Ovary (tissue), 7 donors: ENCODE measurements at regions not wholly inside any gene's neighbourhood (a gene's known extent, or its start where the extent isn't known, plus 50 kb on each side); places are given as distances from the start of the nearest gene placed in this dataset.

ENCODE experiments used
- DNase-seq, 5 donors: peaks; one replicate each; pipeline ENCODE4 v3.0.0-alpha.2; 2019 to 2020
- H3K27ac ChIP-seq, 2 donors: fragments of 200-600 bp; one replicate each; pipeline versions ENCODE4 v1.5.1 to v1.8.0; 2019 to 2022
- H3K27me3 ChIP-seq: fragments of 200-600 bp; one replicate; pipeline ENCODE4 v1.8.0; 2022
- H3K36me3 ChIP-seq: fragments of 200-600 bp; sonication (generic); one replicate; pipeline ENCODE4 v1.5.1; 2019
- H3K4me1 ChIP-seq: one replicate; pipeline ENCODE4 v1.8.1; 2013; ENCODE audit warnings: mild to moderate bottlenecking, moderate library complexity; ENCODE audit not compliant: insufficient read depth
- H3K4me3 ChIP-seq: fragments of 200-600 bp; sonication (generic); one replicate; pipeline ENCODE4 v1.5.1; 2017
- H3K9me3 ChIP-seq, 2 donors: fragments of 200-600 bp in 1 of 2; sonication (generic) in 1 of 2; one replicate each; pipeline versions ENCODE4 v1.5.1 to v1.8.1; 2013 to 2019; ENCODE audit warnings: mild to moderate bottlenecking in 1 of 2, moderate library complexity in 1 of 2
- EP300 ChIP-seq: sonication (generic); formaldehyde crosslinking; IDR thresholded peaks from one replicate; pipeline ENCODE4 v1.6.1; 2017; ENCODE audit warnings: antibody characterized with exemption
- POLR2A ChIP-seq: fragments of 450-650 bp; IDR thresholded peaks from one replicate; pipeline ENCODE4 v1.6.1; 2017; ENCODE audit warnings: antibody characterized with exemption, mild to moderate bottlenecking, moderate library complexity
- WGBS, 3 donors: extraction: QIAGEN DNeasy Blood & Tissue Kit in 1 of 3; methylation state at CpG; one replicate each; pipeline versions ENCODE4 v1.1.5 to v1.1.7; 2013 to 2017; 5-methylcytosine and 5-hydroxymethylcytosine counted together
- intact Hi-C, 4 donors: fragments of 100-400 bp; cut with DNase I; formaldehyde crosslinking; loops; one replicate each; pipeline versions ENCODE4 v1.11.0 to v1.15.1; 2022 to 2023
- TF ChIP-seq, protein P1 (sequence below), 3 donors: fragments of 450-650 bp in 2 of 3; fragments of 200-600 bp in 1 of 3; IDR thresholded peaks; one replicate each; pipeline versions ENCODE4 v1.5.1 to v1.8.0; 2016 to 2022; ENCODE audit warnings: antibody characterized with exemption in 3 of 3, mild to moderate bottlenecking in 1 of 3
- donor health status: DM: no; HTN: no; CAD: no; lungs with moderate emphysema.
- donor health status: DM: no; HTN: no; CAD: no.
- donor health status: Bipolar disorder and iron deficiency.
- donor health status: DM: no; HTN: no; CAD: no.
- donor health status: DM: yes; HTN: yes; CAD: no.

DNA sequence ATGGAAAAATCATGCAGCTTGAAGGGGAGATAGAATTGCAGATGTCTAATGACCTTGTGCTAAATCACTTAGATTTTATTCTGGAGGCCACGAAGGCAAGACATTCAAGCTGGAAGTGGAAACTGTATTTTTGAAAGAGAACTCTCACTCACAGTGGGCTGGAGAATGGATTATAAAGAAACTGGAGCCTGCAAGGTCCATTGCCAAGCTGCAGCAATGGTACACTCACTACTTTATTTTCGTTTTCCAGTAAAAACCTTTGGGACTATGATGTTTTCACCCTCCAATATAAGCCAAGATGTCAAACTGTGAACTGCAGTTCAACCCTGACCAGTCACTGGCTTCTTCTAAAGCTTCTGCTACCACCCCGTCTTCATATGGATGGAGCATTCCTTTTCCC lies 62.0 kb downstream of the SKIDA1 start:
- H3K4me3 ChIP-seq = no peak overlapping the region
- WGBS, 3 donors = 62 to 67% (median 65%) methylated on average over 3 of the region's 3 CpGs
- TF ChIP-seq POLR2A = no peak
- TF ChIP-seq EP300 = no peak
- TF ChIP-seq, protein P1, sequence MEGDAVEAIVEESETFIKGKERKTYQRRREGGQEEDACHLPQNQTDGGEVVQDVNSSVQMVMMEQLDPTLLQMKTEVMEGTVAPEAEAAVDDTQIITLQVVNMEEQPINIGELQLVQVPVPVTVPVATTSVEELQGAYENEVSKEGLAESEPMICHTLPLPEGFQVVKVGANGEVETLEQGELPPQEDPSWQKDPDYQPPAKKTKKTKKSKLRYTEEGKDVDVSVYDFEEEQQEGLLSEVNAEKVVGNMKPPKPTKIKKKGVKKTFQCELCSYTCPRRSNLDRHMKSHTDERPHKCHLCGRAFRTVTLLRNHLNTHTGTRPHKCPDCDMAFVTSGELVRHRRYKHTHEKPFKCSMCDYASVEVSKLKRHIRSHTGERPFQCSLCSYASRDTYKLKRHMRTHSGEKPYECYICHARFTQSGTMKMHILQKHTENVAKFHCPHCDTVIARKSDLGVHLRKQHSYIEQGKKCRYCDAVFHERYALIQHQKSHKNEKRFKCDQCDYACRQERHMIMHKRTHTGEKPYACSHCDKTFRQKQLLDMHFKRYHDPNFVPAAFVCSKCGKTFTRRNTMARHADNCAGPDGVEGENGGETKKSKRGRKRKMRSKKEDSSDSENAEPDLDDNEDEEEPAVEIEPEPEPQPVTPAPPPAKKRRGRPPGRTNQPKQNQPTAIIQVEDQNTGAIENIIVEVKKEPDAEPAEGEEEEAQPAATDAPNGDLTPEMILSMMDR (IDR thresholded peaks at IDR 0.05) = no peak

GRCh38 chr10:21458126-21458871 lies 67.2 kb downstream of the SKIDA1 start:
- TF ChIP-seq, protein P1 (IDR thresholded peaks at IDR 0.05) = no peak
- intact Hi-C loops = no loop called here
- H3K4me1 ChIP-seq = no peaks in the 10 kb centered on the region
- WGBS, 3 donors = 34 to 45% (median 45%) methylated on average over 5 of the region's 5 CpGs
- no peaks in the 10 kb centered on the region for H3K36me3 ChIP-seq
- no peak for DNase-seq
- H3K4me3 ChIP-seq = no peak overlapping the region
- no peaks in the 10 kb centered on the region for H3K9me3 ChIP-seq
- H3K27ac ChIP-seq = no peak overlapping the region
- H3K27me3 ChIP-seq = no peaks in the 10 kb centered on the region

More for the DNA sequence above, 62.0 kb downstream of the SKIDA1 start:
- Histone ChIP-seq H3K27ac (no peak overlapping the region), H3K36me3 (no peaks in the 10 kb centered on the region), H3K9me3 (no peaks in the 10 kb centered on the region), H3K27me3 (no peaks in the 10 kb centered on the region), H3K4me1 (no peaks in the 10 kb centered on the region)
- DNase-seq = no peak
- intact Hi-C loops = no loop called here

DNA sequence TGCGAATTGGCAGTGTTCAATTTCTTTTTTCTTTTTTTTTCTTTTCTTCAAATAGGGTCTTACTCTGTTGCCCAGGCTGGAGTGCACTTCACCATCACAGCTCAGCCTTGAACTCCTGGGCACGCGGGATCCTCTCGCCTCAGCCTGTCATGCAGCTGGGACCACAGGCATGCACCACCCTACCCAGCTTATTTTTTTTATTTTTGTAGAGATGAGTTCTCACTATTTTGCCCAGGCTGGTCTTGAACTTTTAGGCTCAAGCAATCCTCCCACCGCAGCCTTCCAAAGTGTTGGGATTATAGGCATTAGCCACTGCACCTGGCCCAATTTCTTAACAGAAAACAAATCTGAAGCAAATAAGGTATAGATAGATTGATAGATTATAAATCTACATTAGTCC lies 69.3 kb downstream of the SKIDA1 start:
- TF ChIP-seq, protein P1 (IDR thresholded peaks at IDR 0.05) = no peak
- TF ChIP-seq POLR2A (no peak), EP300 (no peak)
- no peak overlapping the region for H3K4me3 ChIP-seq
- intact Hi-C loops = no loop called here
- H3K4me1 ChIP-seq = no peaks in the 10 kb centered on the region
- no peaks in the 10 kb centered on the region for H3K27me3 ChIP-seq
- DNase-seq = no peak
- no peaks in the 10 kb centered on the region for H3K9me3 ChIP-seq
- H3K27ac ChIP-seq = no peak overlapping the region
- H3K36me3 ChIP-seq = no peaks in the 10 kb centered on the region
- 85 to 94% (median 94%) methylated on average over 5 of the region's 5 CpGs for WGBS, 3 donors

DNA sequence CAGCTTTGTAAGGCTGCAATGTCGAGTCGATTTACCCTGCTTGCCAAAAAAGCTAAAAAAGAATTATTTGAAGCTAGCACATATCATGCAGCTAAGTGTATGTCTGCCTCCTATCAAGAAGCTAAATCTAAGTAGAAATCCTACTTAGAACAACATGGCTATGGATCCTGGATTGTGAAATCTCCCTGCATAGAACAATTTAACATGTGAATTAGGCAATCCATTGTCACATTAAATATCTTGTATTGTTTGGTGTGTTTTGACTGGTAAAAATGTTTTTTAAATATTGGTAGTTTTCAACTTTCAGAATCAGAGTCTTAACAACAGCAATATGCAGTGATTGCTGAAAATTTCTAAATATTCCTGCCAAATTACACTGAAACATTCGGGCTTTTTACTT lies 73.3 kb downstream of the SKIDA1 start:
- intact Hi-C loops = no loop called here
- 74 to 86% (median 83%) methylated on average over 3 of the region's 3 CpGs for WGBS, 3 donors
- Histone ChIP-seq H3K4me3 (no peak overlapping the region), H3K27ac (no peak overlapping the region), H3K4me1 (no peaks in the 10 kb centered on the region), H3K27me3 (no peaks in the 10 kb centered on the region), H3K36me3 (no peaks in the 10 kb centered on the region), H3K9me3 (no peaks in the 10 kb centered on the region)
- no peak for DNase-seq
- TF ChIP-seq EP300 (no peak), POLR2A (no peak)
- TF ChIP-seq, protein P1 (IDR thresholded peaks at IDR 0.05) = no peak
